ENCODE measurements at regions not wholly inside any gene's neighbourhood (a gene's known extent, or its start where the extent isn't known, plus 50 kb on each side); places are given as distances from the start of the nearest gene placed in this dataset.

DNA sequence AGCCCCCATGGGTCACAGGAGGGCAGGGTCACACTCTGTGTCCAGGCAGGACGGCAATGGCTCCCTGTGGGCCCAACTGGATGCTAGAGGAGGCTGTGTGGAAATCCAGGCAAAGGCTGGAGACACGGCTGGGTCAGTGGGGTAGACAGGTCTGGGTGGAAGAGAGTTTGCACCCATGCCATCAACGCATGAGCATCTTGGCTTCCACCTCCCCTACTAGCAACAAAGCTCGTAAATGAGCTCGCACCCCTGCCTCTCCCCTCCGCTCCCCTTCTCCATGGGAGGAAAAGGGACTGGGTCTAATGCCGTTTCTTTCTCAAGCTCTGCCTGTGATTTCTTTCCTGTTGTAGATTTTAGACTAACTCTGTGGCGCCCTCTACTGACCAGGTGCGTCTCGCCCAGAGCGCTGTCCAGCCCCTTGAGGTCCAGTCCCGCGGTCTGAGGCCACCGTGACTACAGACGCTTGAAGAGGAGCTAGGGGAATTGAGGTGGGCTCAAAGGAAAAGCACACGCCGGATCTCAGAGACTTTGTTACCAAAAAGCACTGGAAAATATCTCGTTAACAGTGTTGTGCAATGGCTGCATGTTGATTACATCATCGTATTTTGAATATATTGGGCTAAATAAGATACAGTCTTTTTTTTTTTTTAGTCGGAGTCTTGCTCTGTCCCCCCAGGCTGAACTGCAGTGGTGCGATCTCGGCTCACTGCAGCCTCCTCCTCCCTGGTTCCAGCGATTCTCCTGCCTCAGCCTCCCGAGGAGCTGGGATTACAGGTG, 50.7 kb upstream of the USP29 start:
- H3K4me3 ChIP-seq (ENCODE audit: low read depth, low read length) = no peak overlapping the region
- TF ChIP-seq, protein P1, sequence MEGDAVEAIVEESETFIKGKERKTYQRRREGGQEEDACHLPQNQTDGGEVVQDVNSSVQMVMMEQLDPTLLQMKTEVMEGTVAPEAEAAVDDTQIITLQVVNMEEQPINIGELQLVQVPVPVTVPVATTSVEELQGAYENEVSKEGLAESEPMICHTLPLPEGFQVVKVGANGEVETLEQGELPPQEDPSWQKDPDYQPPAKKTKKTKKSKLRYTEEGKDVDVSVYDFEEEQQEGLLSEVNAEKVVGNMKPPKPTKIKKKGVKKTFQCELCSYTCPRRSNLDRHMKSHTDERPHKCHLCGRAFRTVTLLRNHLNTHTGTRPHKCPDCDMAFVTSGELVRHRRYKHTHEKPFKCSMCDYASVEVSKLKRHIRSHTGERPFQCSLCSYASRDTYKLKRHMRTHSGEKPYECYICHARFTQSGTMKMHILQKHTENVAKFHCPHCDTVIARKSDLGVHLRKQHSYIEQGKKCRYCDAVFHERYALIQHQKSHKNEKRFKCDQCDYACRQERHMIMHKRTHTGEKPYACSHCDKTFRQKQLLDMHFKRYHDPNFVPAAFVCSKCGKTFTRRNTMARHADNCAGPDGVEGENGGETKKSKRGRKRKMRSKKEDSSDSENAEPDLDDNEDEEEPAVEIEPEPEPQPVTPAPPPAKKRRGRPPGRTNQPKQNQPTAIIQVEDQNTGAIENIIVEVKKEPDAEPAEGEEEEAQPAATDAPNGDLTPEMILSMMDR (IDR thresholded peaks at IDR 0.05; ENCODE audit: low read depth, low read length) = peak; percentile 36
- TF ChIP-seq MYC (IDR thresholded peaks at IDR 0.05; ENCODE audit: low read depth, low read length) = no peak
- peak; percentile 9 for DNase-seq (ENCODE audit: low read depth)
